GM23338 (cell line): ENCODE measurements at regions not wholly inside any gene's neighbourhood (a gene's known extent, or its start where the extent isn't known, plus 50 kb on each side); places are given as distances from the start of the nearest gene placed in this dataset.
"Not testable (repeated sequence)": the region's sequence is repeated elsewhere in the genome, so short reads cannot be mapped to it uniquely, and the experiment has no call there.

Source experiments
- ATAC-seq: fragments of 200-7000 bp; cut with Tn5 transposase; 3 replicates; pipeline ENCODE4 v1.9.1; 2020
- DNase-seq: peaks from one replicate; pipeline ENCODE4 v3.0.0-alpha.2; 2015; ENCODE audit warnings: low spot score
- H2AFZ ChIP-seq: fragments of 200-600 bp; sonication (generic); 2 replicates; pipeline ENCODE4 v1.8.0; 2016; ENCODE audit warnings: antibody characterized with exemption, mild to moderate bottlenecking, moderate library complexity
- H3F3A ChIP-seq: fragments of 200-600 bp; sonication (generic); replicated peaks from 2 replicates; pipeline ENCODE4 v1.8.0; 2017; ENCODE audit warnings: antibody characterized with exemption, mixed run types, low read depth
- H3K27ac ChIP-seq: fragments of 200-600 bp; sonication (generic); 2 replicates; pipeline ENCODE4 v1.6.1; 2016; ENCODE audit warnings: low read depth
- H3K27me3 ChIP-seq: fragments of 200-600 bp; sonication (generic); 2 replicates; pipeline ENCODE4 v1.8.0; 2016; ENCODE audit warnings: mild to moderate bottlenecking, mixed run types, moderate library complexity; ENCODE audit not compliant: insufficient read depth
- H3K36me3 ChIP-seq: fragments of 200-600 bp; sonication (generic); 2 replicates; pipeline ENCODE4 v1.8.0; 2016; ENCODE audit warnings: mild to moderate bottlenecking; ENCODE audit not compliant: insufficient read depth
- H3K4me1 ChIP-seq: fragments of 200-600 bp; sonication (generic); 2 replicates; pipeline ENCODE4 v1.8.0; 2016; ENCODE audit warnings: mild to moderate bottlenecking, moderate library complexity; ENCODE audit not compliant: insufficient read depth
- H3K4me2 ChIP-seq: fragments of 200-600 bp; sonication (generic); 2 replicates; pipeline ENCODE4 v1.7.1; 2017; ENCODE audit warnings: mixed run types
- H3K4me3 ChIP-seq: fragments of 200-600 bp; sonication (generic); 2 replicates; pipeline ENCODE4 v1.6.1; 2016; ENCODE audit warnings: mixed run types
- H3K79me2 ChIP-seq: fragments of 200-600 bp; sonication (generic); replicated peaks from 2 replicates; pipeline ENCODE4 v1.8.0; 2017; ENCODE audit warnings: mild to moderate bottlenecking; ENCODE audit not compliant: insufficient read depth
- H3K9me2 ChIP-seq: fragments of 200-600 bp; sonication (generic); 2 replicates; pipeline ENCODE4 v1.8.0; 2017; ENCODE audit not compliant: insufficient read depth
- H4K20me1 ChIP-seq: fragments of 200-600 bp; sonication (generic); replicated peaks from 2 replicates; pipeline ENCODE4 v1.8.0; 2017; ENCODE audit warnings: mild to moderate bottlenecking; ENCODE audit not compliant: insufficient read depth
- H3K27ac Mint-ChIP-seq: 2 replicates; pipeline ENCODE4 v1.8.0; 2020; ENCODE audit warnings: inconsistent platforms, mild to moderate bottlenecking, moderate library complexity, mixed read lengths
- H3K27me3 Mint-ChIP-seq: 3 replicates; pipeline ENCODE4 v1.8.0; 2022; ENCODE audit warnings: low read depth, mild to moderate bottlenecking, moderate library complexity, mixed read lengths, inconsistent platforms; ENCODE audit not compliant: insufficient read depth, poor library complexity
- H3K36me3 Mint-ChIP-seq: 3 replicates; pipeline ENCODE4 v1.8.0; 2021; ENCODE audit warnings: low read depth, mild to moderate bottlenecking, inconsistent platforms, moderate library complexity, mixed read lengths
- H3K4me1 Mint-ChIP-seq: 3 replicates; pipeline ENCODE4 v1.8.0; 2020; ENCODE audit warnings: mild to moderate bottlenecking, inconsistent platforms, mixed read lengths
- H3K4me3 Mint-ChIP-seq: 3 replicates; pipeline ENCODE4 v1.8.0; 2021; ENCODE audit warnings: moderate library complexity, mild to moderate bottlenecking, inconsistent platforms, mixed read lengths
- H3K9me3 Mint-ChIP-seq: 3 replicates; pipeline ENCODE4 v1.8.0; 2020; ENCODE audit warnings: moderate library complexity, mild to moderate bottlenecking, inconsistent platforms, mixed read lengths
- CTCF ChIP-seq, 2 experiments: fragments of 200-600 bp in 1 of 2; sonication (generic) in 1 of 2; conservative IDR thresholded peaks; 2 replicates each; pipeline versions ENCODE4 v1.5.1 to v1.6.1; 2016 to 2017; ENCODE audit warnings: antibody characterized with exemption in 2 of 2, low read depth in 2 of 2, mild to moderate bottlenecking in 2 of 2, moderate library complexity in 1 of 2
- ETS1 ChIP-seq: IDR thresholded peaks from 2 replicates; pipeline ENCODE4 v1.6.1; 2016; ENCODE audit warnings: antibody characterized with exemption
- EZH2 ChIP-seq: fragments of 200-600 bp; sonication (generic); IDR thresholded peaks from one replicate; pipeline ENCODE4 v1.8.0; 2017; ENCODE audit warnings: antibody characterized with exemption, mild to moderate bottlenecking, low read depth; ENCODE audit not compliant: unreplicated experiment
- EZH2phosphoT487 ChIP-seq: fragments of 200-600 bp; sonication (generic); IDR thresholded peaks from one replicate; pipeline ENCODE4 v1.8.1; 2018; ENCODE audit warnings: antibody characterized with exemption; ENCODE audit not compliant: unreplicated experiment
- JUNB ChIP-seq: IDR thresholded peaks from one replicate; pipeline ENCODE4 v1.6.1; 2016; ENCODE audit warnings: antibody characterized with exemption; ENCODE audit not compliant: unreplicated experiment
- POLR2AphosphoS5 ChIP-seq: IDR thresholded peaks from 2 replicates; pipeline ENCODE4 v1.6.1; 2016; ENCODE audit warnings: antibody characterized with exemption, low read depth
- REST ChIP-seq: IDR thresholded peaks from one replicate; pipeline ENCODE4 v1.6.1; 2018; ENCODE audit warnings: antibody characterized with exemption; ENCODE audit not compliant: unreplicated experiment
- STAT1 ChIP-seq: IDR thresholded peaks from one replicate; pipeline ENCODE4 v1.6.1; 2016; ENCODE audit warnings: antibody characterized with exemption; ENCODE audit not compliant: unreplicated experiment
- ZNF331 ChIP-seq: fragments of 250-450 bp; sonication (Bioruptor Pico); IDR thresholded peaks from 2 replicates; pipeline ENCODE4 v1.5.0; 2020; ENCODE audit warnings: low read depth, mild to moderate bottlenecking, moderate library complexity

GRCh38 chr9:134574686-134575085 lies 66.9 kb upstream of the COL5A1 start:
- peaks cover 15% of the 10 kb centered on the region for H3K27me3 Mint-ChIP-seq
- H3K27me3 ChIP-seq, H2AFZ ChIP-seq, H3K4me1 Mint-ChIP-seq, H3F3A ChIP-seq, H3K4me2 ChIP-seq, DNase-seq, H3K36me3 Mint-ChIP-seq, H3K79me2 ChIP-seq, H4K20me1 ChIP-seq, H3K4me3 Mint-ChIP-seq, H3K4me1 ChIP-seq, H3K9me2 ChIP-seq, H3K27ac Mint-ChIP-seq, H3K27ac ChIP-seq, ATAC-seq, H3K4me3 ChIP-seq, H3K36me3 ChIP-seq: not testable (repeated sequence)
- TF ChIP-seq CTCF (conservative IDR thresholded peaks at IDR 0.05; ENCODE audit: low read depth in 2 of 2), result peak in 1 of 2 experiments; percentile 59; a peak in 2 of 4 replicates
- H3K9me3 Mint-ChIP-seq, result peaks cover 31% of the 10 kb centered on the region

- DNase-seq, result no peak
- peak; percentile 60; the same call in 2 of the 3 replicates for ATAC-seq
- Histone ChIP-seq H3K4me1 (no peaks in the 10 kb centered on the region), H3F3A (no peaks in the 10 kb centered on the region), H3K4me2 (no peak overlapping the region), H3K4me3 (no peak overlapping the region), H3K36me3 (no peaks in the 10 kb centered on the region), H3K27ac (no peak overlapping the region), H3K9me2 (no peaks in the 10 kb centered on the region), H2AFZ (no peak overlapping the region), H4K20me1 (no peaks in the 10 kb centered on the region), H3K27me3 (no peaks in the 10 kb centered on the region), H3K79me2 (no peaks in the 10 kb centered on the region)
- H3K4me1 Mint-ChIP-seq, result no peaks in the 10 kb centered on the region; the same call in 2 of the 3 replicates
- H3K9me3 Mint-ChIP-seq, result peaks cover 31% of the 10 kb centered on the region
- H3K36me3 Mint-ChIP-seq, result peaks cover 4% of the 10 kb centered on the region; the same call in 2 of the 3 replicates
- no peak overlapping the region for H3K4me3 Mint-ChIP-seq
- peaks cover 15% of the 10 kb centered on the region for H3K27me3 Mint-ChIP-seq
- peak overlapping the region; percentile 54; the same call in 1 of the 2 replicates for H3K27ac Mint-ChIP-seq
- TF ChIP-seq ZNF331 (CRISPR knock-in tag) (no peak), JUNB (no peak), EZH2phosphoT487 (no peak), REST (no peak), POLR2AphosphoS5 (no peak), STAT1 (no peak), EZH2 (no peak), ETS1 (no peak), CTCF (conservative IDR thresholded peaks at IDR 0.05; ENCODE audit: low read depth in 2 of 2) (no peak)
Observed at GRCh38 chr9:134575103-134575900, 66.3 kb upstream of the COL5A1 start.
